ENCODE measurements at regions not wholly inside any gene's neighbourhood (a gene's known extent, or its start where the extent isn't known, plus 50 kb on each side); places are given as distances from the start of the nearest gene placed in this dataset.

GRCh38 chr10:128675405-128675804, 549.2 kb upstream of the MKI67 start:
- DNase-seq (ENCODE audit: extremely low read depth, low read depth): no peak
- no peak for TF ChIP-seq CTCF (IDR thresholded peaks at IDR 0.05; ENCODE audit: low read depth, low read length, missing control alignments)
- H3K4me3 ChIP-seq (replicated peaks; ENCODE audit: low read depth, low read length): no peak overlapping the region

- no peak for TF ChIP-seq CTCF (IDR thresholded peaks at IDR 0.05; ENCODE audit: low read depth, low read length, missing control alignments)
- no peak for DNase-seq (ENCODE audit: extremely low read depth, low read depth)
- no peak overlapping the region for H3K4me3 ChIP-seq (replicated peaks; ENCODE audit: low read depth, low read length)
Observed at GRCh38 chr10:128680116-128680515, 553.9 kb upstream of the MKI67 start.

- no peak for DNase-seq (ENCODE audit: extremely low read depth, low read depth)
- no peak for TF ChIP-seq CTCF (IDR thresholded peaks at IDR 0.05; ENCODE audit: low read depth, low read length, missing control alignments)
Observed at GRCh38 chr10:128684215-128684614, 558.0 kb upstream of the MKI67 start.

DNA sequence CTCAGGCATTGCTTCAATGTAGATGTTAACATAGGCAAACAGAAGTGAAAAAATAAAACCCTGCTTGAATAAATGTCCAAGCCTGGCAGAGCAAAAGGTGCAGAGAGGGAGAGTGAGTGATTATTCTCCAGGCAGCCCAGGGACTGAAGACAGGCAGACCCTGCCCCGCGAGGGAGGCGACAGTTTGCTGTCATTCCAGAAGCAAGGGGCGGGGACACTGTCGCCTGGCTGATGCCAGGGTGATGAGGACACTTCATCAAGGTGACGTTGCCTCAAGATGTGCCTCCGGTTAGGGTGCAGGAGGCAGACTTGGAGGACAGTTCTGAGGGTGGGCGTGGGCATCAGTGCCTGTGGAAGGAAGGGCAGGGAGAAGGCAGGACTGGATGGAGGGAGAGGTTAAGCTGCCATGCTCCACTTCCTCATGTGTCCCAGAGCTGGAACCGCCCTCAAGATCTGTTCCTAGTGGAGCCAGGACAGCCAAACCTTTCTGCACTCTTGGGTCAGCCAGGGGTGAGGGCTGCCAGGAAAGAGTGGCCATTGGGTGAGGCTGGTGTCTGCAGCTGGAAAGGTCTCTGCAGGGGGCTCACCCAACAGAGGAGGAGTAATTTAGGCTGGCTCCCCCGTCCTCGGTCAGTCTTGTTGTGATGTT, 560.5 kb upstream of the MKI67 start:
- no peak for DNase-seq (ENCODE audit: extremely low read depth, low read depth)
- H3K4me3 ChIP-seq (replicated peaks; ENCODE audit: low read depth, low read length): no peak overlapping the region
- no peak for TF ChIP-seq CTCF (IDR thresholded peaks at IDR 0.05; ENCODE audit: low read depth, low read length, missing control alignments)

More at GRCh38 chr10:128684215-128684614, 558.0 kb upstream of the MKI67 start:
- H3K4me3 ChIP-seq (replicated peaks; ENCODE audit: low read depth, low read length): no peak overlapping the region

DNA sequence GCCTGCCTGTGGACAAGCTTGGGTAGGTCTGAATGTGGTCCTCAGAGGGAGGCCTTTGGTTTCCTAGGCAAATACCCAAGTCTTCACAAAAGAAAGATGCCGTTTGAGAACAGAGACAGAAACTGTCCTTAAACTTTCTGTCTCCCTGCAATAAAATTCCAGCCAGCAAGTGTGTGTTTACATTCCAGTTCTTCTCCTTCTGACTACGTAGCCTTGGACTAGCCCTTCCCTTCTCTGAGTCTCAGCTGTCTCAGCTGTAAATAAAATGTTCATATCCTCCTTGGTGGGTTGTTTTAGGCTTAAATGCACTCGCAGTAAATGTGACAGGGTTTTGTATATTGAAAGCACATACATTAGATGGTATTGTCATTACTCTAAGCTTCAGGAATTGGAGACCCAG, 561.2 kb upstream of the MKI67 start:
- no peak for DNase-seq (ENCODE audit: extremely low read depth, low read depth)
- no peak overlapping the region for H3K4me3 ChIP-seq (replicated peaks; ENCODE audit: low read depth, low read length)
- TF ChIP-seq CTCF (IDR thresholded peaks at IDR 0.05; ENCODE audit: low read depth, low read length, missing control alignments): no peak

- no peak for DNase-seq (ENCODE audit: extremely low read depth, low read depth)
- no peak overlapping the region for H3K4me3 ChIP-seq (replicated peaks; ENCODE audit: low read depth, low read length)
- TF ChIP-seq CTCF (IDR thresholded peaks at IDR 0.05; ENCODE audit: low read depth, low read length, missing control alignments): no peak
Observed at GRCh38 chr10:128687927-128688549, 561.8 kb upstream of the MKI67 start.

Data from HFF-Myc (cell line).